C1 segment of cervical spinal cord (tissue), 14 donors: ENCODE measurements at regions not wholly inside any gene's neighbourhood (a gene's known extent, or its start where the extent isn't known, plus 50 kb on each side); places are given as distances from the start of the nearest gene placed in this dataset.

Source experiments
- DNase-seq, 14 donors: peaks; one replicate each; lab custom pipeline; 2025; lab: John Stamatoyannopoulos, UW

GRCh38 chr13:76522083-76522755, 364.0 kb downstream of the KCTD12 start:
- no peak for DNase-seq

- no peak for DNase-seq
Measured at GRCh38 chr13:76519685-76520084, 366.5 kb downstream of the KCTD12 start.

GRCh38 chr13:76516586-76516985, 369.6 kb downstream of the KCTD12 start:
- no peak for DNase-seq

- no peak for DNase-seq
Measured at GRCh38 chr13:76516013-76516412, 370.2 kb downstream of the KCTD12 start.

GRCh38 chr13:76512721-76513145, 373.5 kb downstream of the KCTD12 start:
- no peak for DNase-seq

- DNase-seq, result no peak
Measured at GRCh38 chr13:76505437-76505836, 380.8 kb downstream of the KCTD12 start.

GRCh38 chr13:76503766-76504165, 382.4 kb downstream of the KCTD12 start:
- no peak for DNase-seq

- no peak for DNase-seq
Measured at GRCh38 chr13:76503291-76503690, 382.9 kb downstream of the KCTD12 start.

- no peak for DNase-seq
Measured at GRCh38 chr13:76500894-76501293, 385.3 kb downstream of the KCTD12 start.

- peak in 1 of 14 donors; percentile 2 for DNase-seq
Measured at GRCh38 chr13:76499891-76500290, 386.3 kb downstream of the KCTD12 start.

- DNase-seq, result no peak
Measured at GRCh38 chr13:76489274-76489673, 396.9 kb downstream of the KCTD12 start.

- DNase-seq, result no peak
Measured at GRCh38 chr13:76481738-76482137, 404.5 kb downstream of the KCTD12 start.

- no peak for DNase-seq
Measured at GRCh38 chr13:76474966-76475365, 411.2 kb downstream of the KCTD12 start.

GRCh38 chr13:76474356-76474755, 411.8 kb downstream of the KCTD12 start:
- no peak for DNase-seq

GRCh38 chr13:76473552-76474134, 412.6 kb downstream of the KCTD12 start:
- DNase-seq, result peak in 12 of 14 donors; percentile 4 to 73 (median 44)

GRCh38 chr13:76472916-76473315, 413.3 kb downstream of the KCTD12 start:
- no peak for DNase-seq

GRCh38 chr13:76471486-76471885, 414.7 kb downstream of the KCTD12 start:
- no peak for DNase-seq

- DNase-seq, result no peak
Measured at GRCh38 chr13:76470991-76471390, 415.2 kb downstream of the KCTD12 start.

GRCh38 chr13:76466043-76466442, 420.2 kb downstream of the KCTD12 start:
- no peak for DNase-seq

- DNase-seq, result no peak
Measured at GRCh38 chr13:76463314-76463713, 422.9 kb downstream of the KCTD12 start.

- DNase-seq, result no peak
Measured at GRCh38 chr13:76461999-76462398, 424.2 kb downstream of the KCTD12 start.

- DNase-seq, result no peak
Measured at GRCh38 chr13:76461484-76461883, 424.7 kb downstream of the KCTD12 start.

GRCh38 chr13:76459863-76460262, 426.3 kb downstream of the KCTD12 start:
- no peak for DNase-seq

- DNase-seq, result no peak
Measured at GRCh38 chr13:76455960-76456359, 430.2 kb downstream of the KCTD12 start.
